Fibroblast of lung (primary cell): ENCODE measurements at regions not wholly inside any gene's neighbourhood (a gene's known extent, or its start where the extent isn't known, plus 50 kb on each side); places are given as distances from the start of the nearest gene placed in this dataset.

ENCODE experiments used
- CTCF ChIP-seq, 2 donors: IDR thresholded peaks in 1 of 2; conservative IDR thresholded peaks in 1 of 2; 1 replicate in 1 of 2; 2 replicates in 1 of 2; pipeline ENCODE4 v1.5.1; 2011 to 2012; ENCODE audit warnings: low read length in 2 of 2, control low read depth in 1 of 2, inconsistent platforms in 1 of 2, low read depth in 1 of 2, mild to moderate bottlenecking in 1 of 2
- EZH2 ChIP-seq: IDR thresholded peaks from 2 replicates; pipeline ENCODE4 v1.5.1; 2012; ENCODE audit warnings: low read length, control low read depth, mild to moderate bottlenecking; ENCODE audit errors: missing control alignments

GRCh38 chr13:80533175-80533574 lies 192.2 kb upstream of the SPRY2 start:
- TF ChIP-seq CTCF (conservative IDR thresholded peaks at IDR 0.05 in 1 of 2, IDR thresholded peaks at IDR 0.05 in 1 of 2; ENCODE audit: low read depth in 1 of 2, low read length in 2 of 2), result no peak
- no peak for TF ChIP-seq EZH2
